ENCODE measurements at regions not wholly inside any gene's neighbourhood (a gene's known extent, or its start where the extent isn't known, plus 50 kb on each side); places are given as distances from the start of the nearest gene placed in this dataset.

DNA sequence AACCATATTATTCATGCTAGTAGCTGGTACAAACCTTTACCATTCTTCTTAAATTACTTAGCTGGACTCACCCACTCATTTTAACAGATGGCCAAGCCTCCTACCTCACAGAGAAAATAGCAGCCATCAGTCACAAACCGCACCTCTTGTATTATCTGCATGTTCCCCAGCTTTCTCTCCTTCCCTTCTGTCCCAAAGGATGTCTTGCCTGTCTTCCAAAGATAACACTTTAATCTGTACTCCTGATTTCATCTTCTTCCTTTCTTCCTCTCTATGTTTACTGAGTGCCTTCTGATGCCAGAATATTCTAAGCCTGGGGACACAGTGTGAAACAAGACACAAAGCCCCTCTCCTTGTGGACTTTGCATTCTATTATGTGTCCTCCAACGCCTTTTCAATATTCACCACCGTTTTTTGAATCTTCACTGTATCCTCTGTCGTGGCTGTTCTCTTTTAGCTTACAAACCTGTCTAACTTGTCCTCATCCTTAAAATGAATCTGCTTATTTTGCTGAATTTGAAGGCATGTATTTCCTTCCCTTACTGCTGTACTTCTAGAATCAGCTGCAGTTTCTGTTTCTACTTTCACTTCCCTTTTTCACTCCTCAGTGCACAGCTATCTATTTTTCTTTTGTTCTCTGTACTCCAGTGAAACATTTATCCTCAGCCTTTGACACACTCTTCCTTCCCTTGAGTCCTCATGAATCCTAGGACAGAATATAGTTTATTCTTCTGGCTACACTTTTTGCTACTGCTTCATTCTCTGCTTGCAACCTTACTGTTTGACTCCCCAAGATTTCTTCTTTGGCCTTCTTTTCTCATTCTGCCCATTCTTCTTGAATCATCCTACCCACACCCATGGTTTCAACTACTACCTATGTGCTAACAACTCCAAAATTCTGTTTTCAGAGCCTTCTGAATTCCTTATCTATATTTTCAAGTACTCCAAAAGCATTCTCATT, 216.9 kb upstream of the SAMSN1 start:
- TF ChIP-seq, protein P1, sequence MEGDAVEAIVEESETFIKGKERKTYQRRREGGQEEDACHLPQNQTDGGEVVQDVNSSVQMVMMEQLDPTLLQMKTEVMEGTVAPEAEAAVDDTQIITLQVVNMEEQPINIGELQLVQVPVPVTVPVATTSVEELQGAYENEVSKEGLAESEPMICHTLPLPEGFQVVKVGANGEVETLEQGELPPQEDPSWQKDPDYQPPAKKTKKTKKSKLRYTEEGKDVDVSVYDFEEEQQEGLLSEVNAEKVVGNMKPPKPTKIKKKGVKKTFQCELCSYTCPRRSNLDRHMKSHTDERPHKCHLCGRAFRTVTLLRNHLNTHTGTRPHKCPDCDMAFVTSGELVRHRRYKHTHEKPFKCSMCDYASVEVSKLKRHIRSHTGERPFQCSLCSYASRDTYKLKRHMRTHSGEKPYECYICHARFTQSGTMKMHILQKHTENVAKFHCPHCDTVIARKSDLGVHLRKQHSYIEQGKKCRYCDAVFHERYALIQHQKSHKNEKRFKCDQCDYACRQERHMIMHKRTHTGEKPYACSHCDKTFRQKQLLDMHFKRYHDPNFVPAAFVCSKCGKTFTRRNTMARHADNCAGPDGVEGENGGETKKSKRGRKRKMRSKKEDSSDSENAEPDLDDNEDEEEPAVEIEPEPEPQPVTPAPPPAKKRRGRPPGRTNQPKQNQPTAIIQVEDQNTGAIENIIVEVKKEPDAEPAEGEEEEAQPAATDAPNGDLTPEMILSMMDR (IDR thresholded peaks at IDR 0.05; ENCODE audit: low read depth, low read length) = no peak
- DNase-seq (ENCODE audit: extremely low read depth, low read depth) = no peak

DNA sequence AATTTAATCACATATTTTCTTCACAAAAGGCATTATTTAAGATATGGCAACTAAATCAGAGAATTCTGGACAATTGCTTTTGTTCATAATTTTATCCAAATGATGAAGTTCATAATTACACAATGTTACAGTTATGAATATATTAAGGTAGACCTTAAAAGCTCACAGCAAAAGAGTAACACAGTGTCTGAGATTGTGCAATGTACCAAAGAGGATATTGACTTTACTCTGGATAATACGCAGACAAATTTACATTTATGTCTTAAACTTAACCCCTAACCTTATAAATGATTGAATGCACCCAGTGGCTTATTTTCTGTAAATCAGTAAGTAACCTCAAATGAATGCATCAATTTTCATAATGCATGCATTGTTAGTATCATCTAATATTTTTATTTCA, 216.2 kb upstream of the SAMSN1 start:
- TF ChIP-seq, protein P1 (IDR thresholded peaks at IDR 0.05; ENCODE audit: low read depth, low read length) = no peak
- no peak for DNase-seq (ENCODE audit: extremely low read depth, low read depth)

DNA sequence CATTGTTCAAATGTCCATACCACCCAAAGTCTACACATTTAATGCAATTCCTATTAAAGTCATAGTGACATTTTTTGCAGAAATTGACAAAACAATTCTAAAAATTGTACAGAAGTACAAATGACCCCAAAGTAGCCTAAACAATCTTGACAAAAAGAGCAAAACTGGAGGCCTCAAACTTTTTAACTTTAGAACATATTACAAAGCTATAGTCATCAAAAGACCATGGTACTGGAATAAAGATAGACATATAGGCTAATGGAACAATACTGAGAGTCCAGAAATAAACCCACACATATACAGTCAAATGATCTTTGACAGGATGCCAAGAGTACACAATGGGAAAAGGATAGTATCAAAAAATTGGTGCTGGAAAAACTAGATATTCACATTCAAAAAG, 213.2 kb upstream of the SAMSN1 start:
- no peak for DNase-seq (ENCODE audit: extremely low read depth, low read depth)
- TF ChIP-seq, protein P1 (IDR thresholded peaks at IDR 0.05; ENCODE audit: low read depth, low read length) = no peak

DNA sequence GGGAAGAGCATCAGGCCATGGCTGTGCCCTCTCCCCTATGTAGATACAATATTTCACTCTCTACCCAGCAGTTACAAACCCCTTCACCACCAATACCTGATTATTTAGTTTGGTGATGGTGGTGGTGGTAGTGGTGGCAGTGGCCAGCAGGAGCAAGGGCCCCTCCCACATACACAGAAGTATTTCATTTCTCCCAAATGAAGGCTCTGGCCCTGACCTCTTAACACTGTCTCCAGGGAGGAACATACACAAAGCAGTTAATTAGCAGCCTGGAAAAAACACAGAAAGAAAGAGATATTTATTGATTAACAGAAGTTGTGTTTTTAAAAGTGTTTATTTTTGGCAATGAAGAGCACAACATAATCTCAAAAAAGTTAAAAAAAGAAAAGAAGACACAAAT, 212.7 kb upstream of the SAMSN1 start:
- no peak for DNase-seq (ENCODE audit: extremely low read depth, low read depth)
- TF ChIP-seq, protein P1 (IDR thresholded peaks at IDR 0.05; ENCODE audit: low read depth, low read length) = no peak

DNA sequence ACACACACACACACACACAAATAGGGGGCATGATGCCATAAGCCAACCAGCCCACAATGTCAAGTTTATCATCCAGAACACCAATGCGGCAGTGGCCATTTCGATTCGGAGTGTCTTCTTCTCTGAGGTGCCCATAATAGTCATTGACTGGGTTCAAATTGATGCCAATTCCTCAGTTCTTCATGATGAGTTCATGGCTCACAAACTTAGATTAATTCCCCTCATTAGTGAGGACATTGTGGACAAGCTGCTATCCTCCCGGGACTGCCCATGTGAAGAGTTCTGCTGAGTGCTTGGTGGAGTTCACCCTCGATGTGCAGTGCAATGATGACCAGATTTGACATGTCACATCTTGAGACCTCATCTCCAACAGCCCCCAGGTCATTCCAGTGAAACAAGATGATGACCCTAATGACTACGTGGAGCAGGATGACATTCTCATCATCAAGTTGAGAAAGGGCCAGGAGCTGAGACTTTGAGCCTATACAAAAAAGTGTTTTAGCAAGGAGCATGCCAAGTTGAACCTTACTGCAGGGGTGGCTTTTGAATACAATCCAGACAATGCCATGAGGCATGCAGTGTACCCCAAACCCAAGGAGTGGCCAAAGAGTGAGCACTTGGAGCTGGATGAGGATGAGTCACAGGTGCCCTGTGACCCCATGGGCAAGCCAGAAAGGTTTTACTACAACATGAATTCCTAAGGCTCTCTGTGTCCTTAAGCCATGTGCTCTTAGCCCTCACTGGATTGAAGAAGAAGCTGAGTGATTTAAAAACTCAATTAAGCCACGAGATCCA, 211.6 kb upstream of the SAMSN1 start:
- DNase-seq (ENCODE audit: extremely low read depth, low read depth) = no peak
- TF ChIP-seq, protein P1 (IDR thresholded peaks at IDR 0.05; ENCODE audit: low read depth, low read length) = no peak

DNA sequence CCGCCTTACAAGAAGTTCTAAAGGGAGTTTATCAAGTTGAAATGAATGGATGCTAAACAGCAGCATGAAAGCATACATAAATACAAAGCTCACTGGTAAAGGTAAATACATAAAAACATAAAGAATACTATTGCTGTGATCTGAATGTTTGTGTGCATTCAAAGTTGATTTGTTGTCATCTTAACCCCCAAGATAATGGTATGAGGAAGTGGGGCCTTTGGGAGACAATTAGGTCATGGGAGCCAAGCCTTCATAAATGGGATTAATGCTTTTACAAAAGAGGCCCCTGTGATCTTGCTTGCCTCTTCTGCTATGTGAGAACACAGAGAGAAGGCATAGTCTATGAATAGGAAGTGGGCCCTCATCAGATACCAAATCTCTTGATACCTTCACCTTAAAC, 209.0 kb upstream of the SAMSN1 start:
- no peak for DNase-seq (ENCODE audit: extremely low read depth, low read depth)
- TF ChIP-seq, protein P1 (IDR thresholded peaks at IDR 0.05; ENCODE audit: low read depth, low read length) = no peak

DNA sequence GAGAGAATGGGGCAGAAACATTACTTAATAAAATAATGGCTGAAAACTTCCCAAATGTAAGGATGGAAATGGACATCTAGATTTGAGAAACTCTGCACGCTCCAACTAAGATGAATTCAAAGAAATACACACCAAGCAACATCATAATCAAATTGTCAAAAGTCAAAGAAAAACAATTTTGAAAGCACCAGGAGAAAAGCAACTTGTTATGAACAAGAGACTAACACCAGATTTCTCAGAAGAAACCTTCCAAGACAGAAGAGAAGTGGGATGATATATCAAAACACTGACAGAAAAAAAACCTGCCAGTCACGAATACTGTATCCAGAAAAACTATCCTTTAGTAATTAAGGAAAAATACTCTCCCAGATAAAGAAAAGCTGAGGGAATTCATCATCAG, 208.6 kb upstream of the SAMSN1 start:
- DNase-seq (ENCODE audit: extremely low read depth, low read depth) = no peak
- TF ChIP-seq, protein P1 (IDR thresholded peaks at IDR 0.05; ENCODE audit: low read depth, low read length) = no peak

All from AG09319 (cell line).